ENCODE measurements at regions not wholly inside any gene's neighbourhood (a gene's known extent, or its start where the extent isn't known, plus 50 kb on each side); places are given as distances from the start of the nearest gene placed in this dataset.
"Not testable (repeated sequence)": the region's sequence is repeated elsewhere in the genome, so short reads cannot be mapped to it uniquely, and the experiment has no call there.

- DNase-seq = no peak
Observed at GRCh38 chr14:47949006-47949405, 273.6 kb upstream of the MDGA2 start.

- DNase-seq = no peak
Observed at GRCh38 chr14:47935332-47935731, 259.9 kb upstream of the MDGA2 start.

- DNase-seq = no peak
Observed at GRCh38 chr14:47929334-47929733, 253.9 kb upstream of the MDGA2 start.

GRCh38 chr14:47921133-47921532 is 245.7 kb upstream of the MDGA2 start:
- DNase-seq = no peak

GRCh38 chr14:47919997-47920396 is 244.6 kb upstream of the MDGA2 start:
- no peak for DNase-seq

- DNase-seq = no peak
Observed at GRCh38 chr14:47919334-47919846, 244.0 kb upstream of the MDGA2 start.

GRCh38 chr14:47917344-47917954 is 242.0 kb upstream of the MDGA2 start:
- DNase-seq = no peak

- DNase-seq = not testable (repeated sequence)
Observed at GRCh38 chr14:47901141-47901540, 225.7 kb upstream of the MDGA2 start.

GRCh38 chr14:47899685-47900084 is 224.3 kb upstream of the MDGA2 start:
- DNase-seq = no peak

GRCh38 chr14:47874350-47874749 is 198.9 kb upstream of the MDGA2 start:
- DNase-seq = no peak

GRCh38 chr14:47872588-47872987 is 197.2 kb upstream of the MDGA2 start:
- no peak for DNase-seq

- no peak for DNase-seq
Observed at GRCh38 chr14:47863441-47863840, 188.0 kb upstream of the MDGA2 start.

- no peak for DNase-seq
Observed at GRCh38 chr14:47857646-47858045, 182.2 kb upstream of the MDGA2 start.

GRCh38 chr14:47852278-47852677 is 176.9 kb upstream of the MDGA2 start:
- no peak for DNase-seq

- no peak for DNase-seq
Observed at GRCh38 chr14:47846008-47846407, 170.6 kb upstream of the MDGA2 start.

- no peak for DNase-seq
Observed at GRCh38 chr14:47843236-47843635, 167.8 kb upstream of the MDGA2 start.

GRCh38 chr14:47833011-47833410 is 157.6 kb upstream of the MDGA2 start:
- DNase-seq = no peak

GRCh38 chr14:47826809-47827208 is 151.4 kb upstream of the MDGA2 start:
- DNase-seq = no peak

GRCh38 chr14:47822326-47822725 is 146.9 kb upstream of the MDGA2 start:
- no peak for DNase-seq

- DNase-seq = no peak
Observed at GRCh38 chr14:47821135-47821534, 145.7 kb upstream of the MDGA2 start.

- DNase-seq = no peak
Observed at GRCh38 chr14:47790477-47790876, 115.1 kb upstream of the MDGA2 start.

GRCh38 chr14:47785058-47785457 is 109.7 kb upstream of the MDGA2 start:
- no peak for DNase-seq

- no peak for DNase-seq
Observed at GRCh38 chr14:47778631-47779030, 103.2 kb upstream of the MDGA2 start.

- DNase-seq = no peak
Observed at GRCh38 chr14:47772652-47773051, 97.2 kb upstream of the MDGA2 start.

- no peak for DNase-seq
Observed at GRCh38 chr14:47763188-47763854, 87.9 kb upstream of the MDGA2 start.
